Right lobe of liver (tissue), 6 donors: ENCODE measurements at regions not wholly inside any gene's neighbourhood (a gene's known extent, or its start where the extent isn't known, plus 50 kb on each side); places are given as distances from the start of the nearest gene placed in this dataset.

Experiments used
- ATAC-seq, 4 donors: fragments of 200-7000 bp; cut with Tn5 transposase; one replicate each; pipeline ENCODE4 v1.9.1; 2020; ENCODE audit warnings: mild to moderate bottlenecking in 4 of 4, moderate library complexity in 4 of 4
- DNase-seq, 3 donors: peaks; one replicate each; pipeline ENCODE4 v3.0.0-alpha.2; 2020
- H3K27ac ChIP-seq, 3 donors: fragments of 200-600 bp; one replicate each; pipeline ENCODE4 v1.8.0; 2022
- H3K27me3 ChIP-seq, 2 donors: fragments of 200-600 bp; one replicate each; pipeline ENCODE4 v1.8.0; 2022
- H3K36me3 ChIP-seq, 4 donors: fragments of 200-600 bp; sonication (generic) in 1 of 4; one replicate each; pipeline versions ENCODE4 v1.5.1 to v1.8.0; 2017 to 2022; ENCODE audit warnings: control low read depth in 1 of 4
- H3K4me1 ChIP-seq, 4 donors: fragments of 200-600 bp; sonication (generic) in 1 of 4; one replicate each; pipeline versions ENCODE4 v1.5.1 to v1.8.0; 2017 to 2022; ENCODE audit warnings: control low read depth in 1 of 4
- H3K4me3 ChIP-seq, 3 donors: fragments of 200-600 bp; one replicate each; pipeline ENCODE4 v1.8.0; 2022
- H3K9me3 ChIP-seq, 4 donors: fragments of 200-600 bp; sonication (generic) in 1 of 4; one replicate each; pipeline versions ENCODE4 v1.5.1 to v1.8.0; 2017 to 2022; ENCODE audit warnings: control low read depth in 1 of 4
- CTCF ChIP-seq, 4 donors: fragments of 200-600 bp in 3 of 4; fragments of 450-650 bp in 1 of 4; IDR thresholded peaks; one replicate each; pipeline versions ENCODE4 v1.5.1 to v1.8.0; 2016 to 2022; ENCODE audit warnings: antibody characterized with exemption in 4 of 4, mild to moderate bottlenecking in 2 of 4
- POLR2A ChIP-seq: fragments of 450-650 bp; IDR thresholded peaks from one replicate; pipeline ENCODE4 v1.6.1; 2017; ENCODE audit warnings: antibody characterized with exemption, mild to moderate bottlenecking
- WGBS: methylation state at CpG from one replicate; pipeline ENCODE4 v1.1.6; 2018; ENCODE audit warnings: low coverage, low lambda C conversion rate; ENCODE audit not compliant: insufficient coverage; ENCODE audit errors: missing lambda C conversion rate; 5-methylcytosine and 5-hydroxymethylcytosine counted together
- intact Hi-C, 2 donors: fragments of 100-400 bp; cut with DNase I; formaldehyde crosslinking; loops; one replicate each; pipeline versions ENCODE4 v1.11.2 to v1.14.1; 2022
- donor health status: DM: no; HTN: yes; CAD: no.
- donor health status: DM: no; HTN: no; CAD: no.
- donor health status: DM: no; HTN: no; CAD: no.
- donor health status: DM: no; HTN: yes; CAD: no.
- donor health status: DM: no; HTN: yes; CAD: no.

- Histone ChIP-seq H3K4me1 (no peaks in the 10 kb centered on the region), H3K4me3 (no peak overlapping the region), H3K9me3 (no peaks in the 10 kb centered on the region), H3K27ac (no peak overlapping the region), H3K36me3 (no peaks in the 10 kb centered on the region), H3K27me3 (no peaks in the 10 kb centered on the region)
- intact Hi-C loops, result no loop called here
- ATAC-seq, result no peak
- TF ChIP-seq POLR2A (no peak), CTCF (IDR thresholded peaks at IDR 0.05) (no peak)
- DNase-seq, result no peak
- WGBS, result 21% methylated on average over 3 of the region's 3 CpGs
Measured at GRCh38 chr11:97865424-97866012, 1155.2 kb upstream of the CNTN5 start.

GRCh38 chr11:97871816-97872215 lies 1148.9 kb upstream of the CNTN5 start:
- intact Hi-C loops, result no loop called here
- Histone ChIP-seq H3K4me3 (no peak overlapping the region), H3K36me3 (no peaks in the 10 kb centered on the region), H3K9me3 (no peaks in the 10 kb centered on the region), H3K27ac (no peak overlapping the region), H3K27me3 (no peaks in the 10 kb centered on the region), H3K4me1 (no peaks in the 10 kb centered on the region)
- TF ChIP-seq CTCF (IDR thresholded peaks at IDR 0.05), result no peak
- TF ChIP-seq POLR2A, result no peak
- no peak for ATAC-seq
- DNase-seq, result no peak

GRCh38 chr11:97880209-97880608 lies 1140.5 kb upstream of the CNTN5 start:
- intact Hi-C loops, result no loop called here
- no peaks in the 10 kb centered on the region for H3K9me3 ChIP-seq
- ATAC-seq (no peak), DNase-seq (no peak)
- no peak for TF ChIP-seq POLR2A
- no peak for TF ChIP-seq CTCF (IDR thresholded peaks at IDR 0.05)
- H3K27me3 ChIP-seq, result no peaks in the 10 kb centered on the region
- no peaks in the 10 kb centered on the region for H3K36me3 ChIP-seq
- no peak overlapping the region for H3K4me3 ChIP-seq
- H3K4me1 ChIP-seq, result no peaks in the 10 kb centered on the region
- H3K27ac ChIP-seq, result no peak overlapping the region

GRCh38 chr11:97883086-97883485 lies 1137.7 kb upstream of the CNTN5 start:
- TF ChIP-seq CTCF (IDR thresholded peaks at IDR 0.05) (no peak), POLR2A (no peak)
- DNase-seq (no peak), ATAC-seq (no peak)
- Histone ChIP-seq H3K27ac (no peak overlapping the region), H3K36me3 (no peaks in the 10 kb centered on the region), H3K4me1 (no peaks in the 10 kb centered on the region), H3K27me3 (no peaks in the 10 kb centered on the region), H3K4me3 (no peak overlapping the region), H3K9me3 (no peaks in the 10 kb centered on the region)
- intact Hi-C loops, result no loop called here
- 83% methylated on average over 2 of the region's 2 CpGs for whole genome bisulfite sequencing

- DNase-seq, result no peak
- no peak overlapping the region for H3K27ac ChIP-seq
- no peaks in the 10 kb centered on the region for H3K4me1 ChIP-seq
- no peaks in the 10 kb centered on the region for H3K27me3 ChIP-seq
- H3K36me3 ChIP-seq, result no peaks in the 10 kb centered on the region
- WGBS, result 55% methylated on average over 2 of the region's 2 CpGs
- intact Hi-C loops, result no loop called here
- H3K4me3 ChIP-seq, result no peak overlapping the region
- no peak for TF ChIP-seq CTCF (IDR thresholded peaks at IDR 0.05)
- TF ChIP-seq POLR2A, result no peak
- no peak for ATAC-seq
- no peaks in the 10 kb centered on the region for H3K9me3 ChIP-seq
Measured at GRCh38 chr11:97888641-97889040, 1132.1 kb upstream of the CNTN5 start.
